AG09309 (cell line): ENCODE measurements at regions not wholly inside any gene's neighbourhood (a gene's known extent, or its start where the extent isn't known, plus 50 kb on each side); places are given as distances from the start of the nearest gene placed in this dataset.
A peak's percentile ranks its signal among the peaks of the same experiment; 100 is the strongest.

Experiments used
- DNase-seq: peaks from one replicate; pipeline ENCODE4 v3.0.0-alpha.2; 2010; ENCODE audit warnings: low read depth
- H3K4me3 ChIP-seq: 2 replicates; pipeline ENCODE4 v1.5.1; 2011; ENCODE audit warnings: mild to moderate bottlenecking, low read depth, low read length, moderate library complexity; ENCODE audit not compliant: control insufficient read depth
- CTCF ChIP-seq: IDR thresholded peaks from 2 replicates; pipeline ENCODE4 v1.5.1; 2011; ENCODE audit warnings: mild to moderate bottlenecking, low read depth, low read length, inconsistent platforms; ENCODE audit not compliant: insufficient read depth, control insufficient read depth; ENCODE audit errors: missing control alignments

DNA sequence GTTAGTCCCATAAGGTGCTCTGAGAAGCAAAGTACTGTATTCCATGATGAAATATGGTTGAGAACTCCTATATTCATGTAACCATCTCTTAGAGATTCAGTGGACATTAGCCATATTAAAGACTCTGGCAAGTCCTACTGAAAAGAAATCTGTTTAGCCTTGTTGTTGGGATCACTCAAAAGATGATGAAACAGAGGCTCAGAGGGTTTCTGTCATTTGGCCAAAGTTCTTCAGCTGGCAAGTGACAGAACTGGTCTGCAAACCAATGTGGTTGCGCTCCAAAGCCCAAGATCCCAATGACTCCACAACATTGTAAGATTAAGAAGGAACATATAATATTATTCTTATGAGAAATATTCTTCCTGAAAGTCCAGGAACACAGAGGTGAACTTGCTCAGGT lies 462.9 kb downstream of the ACTL7B start:
- no peak for DNase-seq
- TF ChIP-seq CTCF = no peak
- no peak overlapping the region for H3K4me3 ChIP-seq

GRCh38 chr9:108389056-108389455 lies 466.7 kb downstream of the ACTL7B start:
- no peak for TF ChIP-seq CTCF
- no peak overlapping the region for H3K4me3 ChIP-seq
- DNase-seq = no peak

GRCh38 chr9:108386859-108387384 lies 468.9 kb downstream of the ACTL7B start:
- TF ChIP-seq CTCF = no peak
- peak; percentile 64 for DNase-seq
- no peak overlapping the region for H3K4me3 ChIP-seq

DNA sequence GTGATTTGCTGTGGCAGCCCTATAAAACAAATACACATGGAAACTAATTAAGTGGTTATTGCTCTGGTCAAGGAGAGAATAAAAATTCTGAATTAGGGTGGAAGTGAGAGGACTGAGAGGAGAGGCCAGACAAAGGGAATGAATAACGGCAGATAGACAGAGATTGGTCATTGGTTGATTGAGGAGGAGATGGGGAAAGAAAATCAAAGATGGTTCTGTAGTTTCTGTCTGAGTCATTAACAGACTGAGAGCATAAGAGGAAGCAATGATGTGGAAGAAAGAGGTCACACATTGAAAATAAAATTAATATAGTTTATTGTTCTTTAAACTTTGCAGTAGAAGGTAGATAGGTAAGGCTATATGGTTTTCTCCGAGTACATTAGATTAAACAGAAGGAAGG lies 469.8 kb downstream of the ACTL7B start:
- DNase-seq = no peak
- no peak overlapping the region for H3K4me3 ChIP-seq
- TF ChIP-seq CTCF = no peak

- no peak for DNase-seq
- no peak for TF ChIP-seq CTCF
- H3K4me3 ChIP-seq = no peak overlapping the region
Measured at GRCh38 chr9:108383796-108384195, 472.0 kb downstream of the ACTL7B start.

DNA sequence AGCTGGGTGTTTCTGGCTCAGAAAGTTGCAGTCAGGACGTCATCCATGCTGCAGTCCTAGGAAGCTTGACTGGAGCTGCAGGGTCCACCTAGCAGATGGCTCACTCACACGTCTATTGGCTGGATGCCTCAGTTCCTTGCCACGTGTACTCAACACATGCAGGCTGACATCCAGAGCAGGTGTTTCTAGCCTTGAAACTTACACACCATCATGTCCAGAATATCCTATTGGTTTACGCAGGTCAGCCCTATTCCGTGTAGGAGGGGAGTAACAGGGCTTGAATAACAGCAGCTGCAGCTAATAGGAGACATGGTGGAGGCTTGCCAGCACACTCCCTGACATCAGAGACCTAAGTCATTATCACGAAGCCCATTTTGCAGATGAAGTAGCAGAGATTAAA lies 473.5 kb downstream of the ACTL7B start:
- no peak for DNase-seq
- TF ChIP-seq CTCF = no peak
- no peak overlapping the region for H3K4me3 ChIP-seq

DNA sequence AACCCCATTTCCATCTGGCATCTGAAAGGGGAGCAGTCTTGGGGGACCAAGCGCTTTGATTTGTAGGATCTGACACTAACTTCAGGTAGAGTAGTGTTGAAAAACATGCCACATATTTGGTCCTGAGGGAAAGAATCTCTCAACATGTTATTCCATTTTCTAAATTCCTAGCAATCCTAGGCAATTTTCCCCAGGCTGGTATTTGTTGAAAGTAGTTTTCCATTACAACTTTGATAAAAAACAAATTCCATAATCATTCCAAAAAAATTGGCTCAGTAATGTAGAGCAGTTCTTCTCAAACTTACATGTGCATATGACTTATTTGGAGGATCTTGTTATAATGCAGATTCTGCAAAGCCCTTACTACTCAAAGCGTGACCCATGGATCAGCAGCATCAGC lies 477.9 kb downstream of the ACTL7B start:
- H3K4me3 ChIP-seq = no peak overlapping the region
- TF ChIP-seq CTCF = no peak
- DNase-seq = no peak
